Aorta (tissue), 5 donors: ENCODE measurements at regions not wholly inside any gene's neighbourhood (a gene's known extent, or its start where the extent isn't known, plus 50 kb on each side); places are given as distances from the start of the nearest gene placed in this dataset.

Source experiments
- ATAC-seq: fragments of 200-7000 bp; cut with Tn5 transposase; one replicate; pipeline ENCODE4 v1.9.1; 2022; ENCODE audit warnings: moderate library complexity; ENCODE audit not compliant: low FRiP score
- DNase-seq, 2 donors: peaks; one replicate each; pipeline ENCODE4 v3.0.0-alpha.2; 2020
- H3K27ac ChIP-seq, 2 donors: one replicate each; pipeline ENCODE4 v1.5.1; 2013; ENCODE audit warnings: low read length in 2 of 2, mild to moderate bottlenecking in 2 of 2, moderate library complexity in 2 of 2, control low read depth in 1 of 2, inconsistent platforms in 1 of 2, low read depth in 1 of 2
- H3K27me3 ChIP-seq, 2 donors: one replicate each; pipeline ENCODE4 v1.6.1; 2013; ENCODE audit warnings: control low read depth in 1 of 2, low read length in 1 of 2, mild to moderate bottlenecking in 1 of 2, moderate library complexity in 1 of 2; ENCODE audit not compliant: insufficient read depth in 2 of 2, control insufficient read depth in 1 of 2
- H3K36me3 ChIP-seq, 2 donors: one replicate each; pipeline ENCODE4 v1.6.1; 2013; ENCODE audit warnings: control low read depth in 1 of 2, low read length in 1 of 2, mild to moderate bottlenecking in 1 of 2; ENCODE audit not compliant: insufficient read depth in 2 of 2, control insufficient read depth in 1 of 2
- H3K4me1 ChIP-seq, 2 donors: one replicate each; pipeline ENCODE4 v1.6.1; 2013; ENCODE audit warnings: low read length in 2 of 2, control low read depth in 1 of 2, mild to moderate bottlenecking in 1 of 2, moderate library complexity in 1 of 2; ENCODE audit not compliant: insufficient read depth in 2 of 2, control insufficient read depth in 1 of 2
- H3K4me3 ChIP-seq, 2 donors: one replicate each; pipeline ENCODE4 v1.5.1; 2013; ENCODE audit warnings: low read length in 2 of 2, control low read depth in 1 of 2, mild to moderate bottlenecking in 1 of 2
- H3K9me3 ChIP-seq: one replicate; pipeline ENCODE4 v1.6.1; 2013; ENCODE audit warnings: mild to moderate bottlenecking, low read length; ENCODE audit not compliant: control insufficient read depth
- WGBS, 2 donors: extraction: QIAGEN DNeasy Blood & Tissue Kit; methylation state at CpG; one replicate each; pipeline ENCODE4 v1.1.7; 2013; 5-methylcytosine and 5-hydroxymethylcytosine counted together
- intact Hi-C, 2 donors: fragments of 100-400 bp; cut with DNase I; formaldehyde crosslinking; loops; one replicate each; pipeline versions ENCODE4 v1.14.2 to v1.15.0; 2022
- donor health status: healthy with polysubstance abuse.
- donor health status: Bipolar disorder and iron deficiency.
- donor health status: DM: no; HTN: no; CAD: no.
- donor health status: DM: no; HTN: no; CAD: no.
- donor health status: DM: yes; HTN: yes; CAD: no.

DNA sequence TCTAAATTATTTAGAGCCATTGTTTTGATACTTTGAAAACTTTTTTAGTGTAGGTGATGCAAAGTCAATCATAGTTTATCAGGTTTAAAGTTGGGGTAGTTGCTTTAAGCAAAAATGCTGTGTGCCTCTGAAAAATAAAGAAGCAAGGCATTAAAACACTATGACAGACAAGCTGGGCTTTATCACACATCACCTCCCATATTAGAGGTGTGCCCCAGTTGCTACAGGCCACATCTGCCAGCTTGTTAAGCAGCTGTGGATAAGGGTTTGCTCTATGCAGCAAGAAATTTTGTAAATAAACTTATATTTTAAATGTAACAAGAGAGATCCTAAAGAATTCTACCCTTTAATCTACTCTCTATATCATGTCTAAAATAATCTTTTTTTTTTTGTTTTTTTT lies 255.8 kb downstream of the B3GLCT start:
- ATAC-seq (no peak), DNase-seq (no peak)
- no peak overlapping the region for H3K4me3 ChIP-seq
- no peaks in the 10 kb centered on the region for H3K4me1 ChIP-seq
- H3K36me3 ChIP-seq, result no peaks in the 10 kb centered on the region
- no peaks in the 10 kb centered on the region for H3K27me3 ChIP-seq
- H3K9me3 ChIP-seq, result no peaks in the 10 kb centered on the region
- intact Hi-C loops, result no loop called here
- H3K27ac ChIP-seq, result no peak overlapping the region

DNA sequence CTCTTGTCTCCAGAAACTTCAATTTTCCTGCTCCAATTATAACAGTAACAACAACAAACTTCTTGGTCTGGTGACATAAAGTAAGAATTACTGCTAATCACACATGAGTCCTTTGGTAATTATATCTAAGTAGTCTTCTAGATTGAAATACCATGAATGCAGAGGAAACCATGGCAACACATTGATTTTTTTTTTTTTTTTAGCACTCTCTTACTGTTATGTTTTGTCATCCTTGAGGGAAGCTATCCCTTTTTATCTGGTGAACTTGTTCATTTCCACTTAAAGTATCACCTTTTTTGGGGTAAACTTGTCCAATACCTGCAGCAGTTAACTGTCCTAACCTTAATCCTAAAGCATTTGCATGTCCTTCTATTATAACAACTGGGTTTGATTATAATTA lies 256.3 kb downstream of the B3GLCT start:
- ATAC-seq (no peak), DNase-seq (no peak)
- intact Hi-C loops, result no loop called here
- Histone ChIP-seq H3K36me3 (no peaks in the 10 kb centered on the region), H3K4me3 (no peak overlapping the region), H3K27me3 (no peaks in the 10 kb centered on the region), H3K27ac (no peak overlapping the region), H3K4me1 (no peaks in the 10 kb centered on the region), H3K9me3 (no peaks in the 10 kb centered on the region)

DNA sequence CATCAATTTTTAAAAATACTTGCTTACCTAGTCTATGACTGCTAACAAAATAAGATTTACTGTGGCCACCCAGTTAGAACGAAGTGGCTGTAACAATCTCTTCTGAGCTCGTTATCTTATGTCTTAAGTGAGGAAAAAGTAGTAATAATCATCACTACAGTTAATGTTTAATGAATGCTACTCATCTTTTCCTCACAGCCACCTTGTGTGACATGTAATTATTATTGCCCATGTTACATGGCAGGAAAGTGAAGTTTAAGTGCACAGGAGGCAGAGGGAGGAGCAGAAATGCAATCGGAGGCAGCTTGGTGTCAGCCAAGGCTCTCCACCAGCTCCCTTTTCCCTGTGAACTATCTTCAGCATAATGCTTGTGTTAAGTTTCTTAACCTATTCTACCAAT lies 260.3 kb downstream of the B3GLCT start:
- Histone ChIP-seq H3K27ac (no peak overlapping the region), H3K36me3 (no peaks in the 10 kb centered on the region), H3K9me3 (no peaks in the 10 kb centered on the region), H3K4me3 (no peak overlapping the region), H3K4me1 (no peaks in the 10 kb centered on the region), H3K27me3 (no peaks in the 10 kb centered on the region)
- no peak for ATAC-seq
- intact Hi-C loops, result no loop called here
- 79 to 87% methylated on average over 3 of the region's 3 CpGs for WGBS, 2 donors
- no peak for DNase-seq

DNA sequence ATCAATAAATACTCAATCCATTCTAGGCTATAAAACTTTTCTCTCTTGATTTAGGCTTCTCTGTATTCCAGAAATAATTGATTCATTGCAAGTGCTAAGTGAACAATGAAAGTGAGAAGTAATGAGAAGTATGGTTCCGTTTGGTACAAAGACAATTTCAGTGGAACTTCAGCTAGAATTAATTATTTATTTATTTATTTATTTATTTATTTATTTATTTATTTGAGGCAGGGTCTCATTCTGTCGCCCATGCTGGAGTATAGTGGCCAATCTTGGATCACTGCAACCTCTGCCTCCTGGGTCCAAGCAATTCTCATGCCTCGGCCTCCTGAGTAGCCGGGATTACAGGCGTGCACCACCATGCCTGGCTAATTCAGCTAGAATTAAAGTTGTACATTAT lies 262.1 kb downstream of the B3GLCT start:
- no peak for ATAC-seq

DNA sequence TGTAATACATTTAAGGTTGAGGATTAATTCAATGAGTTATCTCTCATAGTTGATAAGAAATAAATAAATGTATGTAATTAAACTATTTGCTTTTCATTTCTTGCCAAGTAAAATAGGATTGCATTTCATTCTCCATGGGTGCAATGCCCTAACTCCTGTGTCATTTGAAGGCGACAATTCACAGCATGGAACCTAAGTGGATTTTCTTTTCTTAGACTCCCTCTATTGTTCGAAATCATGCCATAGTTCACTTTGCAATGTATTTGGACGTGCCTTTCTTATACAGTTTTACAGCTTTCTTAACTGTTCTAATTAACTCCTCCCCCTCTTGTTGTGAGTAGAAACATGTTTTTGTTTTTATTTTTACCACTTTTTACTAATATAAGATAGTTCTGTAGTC lies 263.0 kb downstream of the B3GLCT start:
- Histone ChIP-seq H3K27me3 (no peaks in the 10 kb centered on the region), H3K36me3 (no peaks in the 10 kb centered on the region), H3K4me3 (no peak overlapping the region), H3K4me1 (no peaks in the 10 kb centered on the region), H3K27ac (no peak overlapping the region), H3K9me3 (no peaks in the 10 kb centered on the region)
- intact Hi-C loops, result no loop called here
- ATAC-seq, result no peak
- WGBS, 2 donors, result 85 to 86% methylated on average over 3 of the region's 3 CpGs
- no peak for DNase-seq

More for the DNA sequence above, 262.1 kb downstream of the B3GLCT start:
- Histone ChIP-seq H3K9me3 (no peaks in the 10 kb centered on the region), H3K36me3 (no peaks in the 10 kb centered on the region), H3K27me3 (no peaks in the 10 kb centered on the region), H3K27ac (no peak overlapping the region), H3K4me3 (no peak overlapping the region), H3K4me1 (no peaks in the 10 kb centered on the region)
- DNase-seq, result no peak
- intact Hi-C loops, result no loop called here
- 92 to 93% methylated on average over 5 of the region's 5 CpGs for WGBS, 2 donors

DNA sequence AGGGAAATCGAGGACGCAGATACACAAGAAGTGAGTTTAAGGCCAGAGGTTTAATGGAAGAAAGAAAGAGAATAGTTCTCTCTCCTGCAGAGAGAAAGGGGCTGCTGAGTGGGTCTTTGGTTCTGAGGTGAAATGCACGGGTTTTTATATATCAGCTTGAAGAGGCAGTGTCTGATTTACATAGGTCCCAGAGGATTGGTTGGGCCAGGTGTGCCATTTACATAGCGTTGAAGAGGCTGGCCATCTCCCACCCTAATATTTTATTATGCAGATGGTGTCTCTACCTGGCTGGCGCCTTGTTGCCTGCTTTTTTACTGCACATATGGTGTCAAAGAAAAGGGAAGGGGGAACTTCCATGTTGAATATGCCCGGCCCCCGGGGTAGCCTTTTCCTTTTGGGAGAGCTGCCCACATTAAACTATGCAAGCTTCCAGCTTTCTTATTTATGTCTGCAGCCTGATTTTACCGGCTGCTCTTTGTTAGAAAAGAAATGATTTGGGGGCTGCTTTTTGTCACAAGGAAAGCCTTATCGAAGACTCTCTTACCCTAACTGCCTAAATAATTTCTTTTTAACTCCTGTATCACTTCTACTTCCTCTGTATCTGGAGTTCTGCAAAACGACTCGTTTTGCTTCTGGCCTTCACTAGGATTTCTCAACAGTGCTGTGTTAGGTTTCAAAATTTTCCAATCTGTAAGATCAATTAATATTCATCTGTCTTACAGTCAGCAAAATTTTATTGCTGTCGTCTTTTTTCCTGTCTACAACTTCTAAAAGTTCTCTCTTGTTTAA lies 268.5 kb downstream of the B3GLCT start:
- no peak for ATAC-seq
- H3K9me3 ChIP-seq, result no peaks in the 10 kb centered on the region
- H3K4me1 ChIP-seq, result no peaks in the 10 kb centered on the region
- H3K36me3 ChIP-seq, result no peaks in the 10 kb centered on the region
- 55 to 59% methylated on average over 12 of the region's 12 CpGs for WGBS, 2 donors
- intact Hi-C loops, result no loop called here
- H3K27ac ChIP-seq, result no peak overlapping the region
- no peak overlapping the region for H3K4me3 ChIP-seq
- DNase-seq, result no peak
- H3K27me3 ChIP-seq, result no peaks in the 10 kb centered on the region

DNA sequence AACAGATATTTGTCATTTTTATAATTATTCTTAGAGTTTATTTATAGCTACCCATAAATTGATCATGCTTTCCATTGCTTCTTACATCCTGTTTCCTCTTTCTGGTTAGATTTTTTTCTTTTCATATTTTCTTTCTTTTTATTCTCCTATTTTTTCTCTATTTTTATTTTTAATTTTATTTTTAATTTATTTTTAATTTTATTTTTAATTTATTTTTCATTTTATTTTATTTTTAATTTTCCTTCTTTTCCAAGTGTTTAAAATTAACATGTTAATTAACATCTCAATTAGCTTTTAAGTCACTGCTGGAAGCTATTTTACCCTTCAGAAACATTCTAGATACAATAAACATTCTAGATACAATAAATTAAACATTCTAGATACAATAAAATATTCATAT lies 269.6 kb downstream of the B3GLCT start:
- Histone ChIP-seq H3K27ac (no peak overlapping the region), H3K9me3 (no peaks in the 10 kb centered on the region), H3K27me3 (no peaks in the 10 kb centered on the region), H3K36me3 (no peaks in the 10 kb centered on the region), H3K4me1 (no peaks in the 10 kb centered on the region), H3K4me3 (no peak overlapping the region)
- ATAC-seq, result no peak
- intact Hi-C loops, result no loop called here
- no peak for DNase-seq

DNA sequence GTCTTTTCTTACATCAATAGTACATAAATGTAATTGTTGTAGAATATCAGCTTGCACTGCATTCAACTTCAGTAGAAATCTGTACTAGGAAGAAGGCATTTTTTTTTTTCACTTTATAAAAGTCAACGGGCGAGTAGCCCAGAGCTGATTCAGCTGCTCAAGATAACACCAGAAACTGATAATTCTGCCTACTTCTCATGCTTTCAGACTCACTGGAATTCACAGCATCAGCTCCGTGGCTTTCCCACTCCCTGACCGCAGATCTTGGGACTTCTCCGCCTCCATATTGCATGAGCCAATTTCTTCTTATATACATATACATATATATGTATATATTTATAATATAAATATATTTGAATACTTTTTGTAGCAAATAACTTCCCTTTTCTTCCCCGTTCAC lies 263.1 kb upstream of the RXFP2 start:
- H3K27ac ChIP-seq, result no peak overlapping the region
- no peak overlapping the region for H3K4me3 ChIP-seq
- H3K36me3 ChIP-seq, result no peaks in the 10 kb centered on the region
- H3K27me3 ChIP-seq, result no peaks in the 10 kb centered on the region
- no peak for DNase-seq
- no peaks in the 10 kb centered on the region for H3K4me1 ChIP-seq
- ATAC-seq, result no peak
- no peaks in the 10 kb centered on the region for H3K9me3 ChIP-seq
- WGBS, 2 donors, result 3 to 7% methylated on average over 6 of the region's 6 CpGs
- intact Hi-C loops, result no loop called here

DNA sequence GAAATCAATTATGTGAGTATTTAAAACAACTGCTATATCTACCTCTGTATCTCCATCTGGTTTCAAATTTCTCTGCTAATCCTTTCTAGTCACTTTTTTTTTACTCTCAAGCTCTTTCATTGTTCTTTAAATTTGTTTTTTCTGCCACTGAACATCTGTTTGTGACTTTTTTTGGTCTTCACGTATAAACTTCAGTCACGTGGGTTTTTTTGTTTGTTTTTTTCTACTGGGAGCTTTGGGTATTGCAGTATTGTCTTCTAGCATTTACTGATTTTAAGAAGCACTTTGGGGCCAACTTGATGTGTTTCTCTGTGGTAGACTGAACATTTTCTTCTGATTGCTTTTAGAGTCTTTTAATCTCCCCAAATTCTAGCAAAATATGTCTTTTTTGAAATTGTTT lies 262.6 kb upstream of the RXFP2 start:
- DNase-seq (no peak), ATAC-seq (no peak)
- Histone ChIP-seq H3K4me1 (no peaks in the 10 kb centered on the region), H3K27ac (no peak overlapping the region), H3K36me3 (no peaks in the 10 kb centered on the region), H3K4me3 (no peak overlapping the region), H3K27me3 (no peaks in the 10 kb centered on the region), H3K9me3 (no peaks in the 10 kb centered on the region)
- intact Hi-C loops, result no loop called here
- WGBS, 2 donors, result 8 to 14% methylated on average over 2 of the region's 2 CpGs
